ENCODE measurements at regions not wholly inside any gene's neighbourhood (a gene's known extent, or its start where the extent isn't known, plus 50 kb on each side); places are given as distances from the start of the nearest gene placed in this dataset.

DNA sequence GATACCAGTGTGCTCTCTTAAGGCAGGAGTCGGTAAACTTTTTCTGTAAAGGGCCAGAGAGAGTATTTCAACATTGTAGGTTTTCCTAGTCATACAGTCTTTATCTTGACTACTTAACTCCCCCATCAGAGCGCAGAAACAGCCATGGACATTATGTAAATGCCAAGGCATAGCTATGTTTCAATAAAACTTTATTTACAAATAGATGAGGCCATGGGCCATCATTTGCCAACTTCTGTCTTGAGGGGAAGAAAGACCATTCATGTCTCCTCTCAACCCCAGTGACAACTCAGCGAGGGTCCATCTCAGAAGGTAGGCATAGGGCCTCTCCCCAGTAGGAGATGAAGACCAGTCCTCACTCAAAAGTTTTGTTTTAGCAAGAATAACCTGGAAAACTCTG, 301.3 kb downstream of the FBXW7 start:
- DNase-seq, result no peak

DNA sequence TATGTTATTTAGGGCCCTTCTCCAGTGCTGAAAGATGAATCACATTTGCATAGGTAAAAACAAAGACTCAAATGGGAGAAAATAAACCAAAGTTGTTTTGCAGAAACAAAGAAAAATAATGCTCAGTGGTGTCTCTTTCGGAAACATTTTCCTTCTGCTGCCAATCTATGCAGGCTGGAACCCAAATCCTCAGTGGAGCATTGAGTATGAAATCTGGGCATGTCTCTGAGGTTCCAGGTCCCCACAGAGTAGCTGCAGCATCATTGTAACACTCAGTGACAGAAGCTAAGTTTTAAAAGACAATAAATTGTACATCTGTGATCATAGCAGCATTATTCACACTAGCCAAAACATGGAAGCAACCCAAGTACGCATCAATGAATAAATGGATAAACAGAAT, 303.6 kb downstream of the FBXW7 start:
- DNase-seq, result no peak

GRCh38 chr4:152229782-152230289, 306.1 kb downstream of the FBXW7 start:
- no peak for DNase-seq

DNA sequence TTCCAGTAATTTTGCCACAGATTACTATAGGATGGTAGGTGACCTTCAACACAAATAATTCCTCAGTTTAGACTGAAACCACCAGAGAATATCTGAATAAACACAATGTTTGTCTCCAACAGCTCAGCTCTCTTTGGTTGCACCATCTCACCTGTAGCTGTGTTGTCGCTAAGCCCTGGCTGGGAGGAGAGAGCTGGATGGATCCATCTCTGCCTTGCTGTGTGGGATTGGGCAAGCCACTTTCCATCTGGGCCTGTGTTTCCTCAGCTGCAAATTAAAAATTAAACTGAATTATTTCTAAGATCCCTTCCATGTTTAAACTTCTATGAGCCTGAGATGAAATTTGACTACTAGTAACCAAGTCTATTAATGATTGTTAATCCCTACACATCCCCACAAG, 310.2 kb downstream of the FBXW7 start:
- DNase-seq, result no peak

- peak; percentile 4 for DNase-seq
Observed at GRCh38 chr4:152224721-152225420, 311.0 kb downstream of the FBXW7 start.

DNA sequence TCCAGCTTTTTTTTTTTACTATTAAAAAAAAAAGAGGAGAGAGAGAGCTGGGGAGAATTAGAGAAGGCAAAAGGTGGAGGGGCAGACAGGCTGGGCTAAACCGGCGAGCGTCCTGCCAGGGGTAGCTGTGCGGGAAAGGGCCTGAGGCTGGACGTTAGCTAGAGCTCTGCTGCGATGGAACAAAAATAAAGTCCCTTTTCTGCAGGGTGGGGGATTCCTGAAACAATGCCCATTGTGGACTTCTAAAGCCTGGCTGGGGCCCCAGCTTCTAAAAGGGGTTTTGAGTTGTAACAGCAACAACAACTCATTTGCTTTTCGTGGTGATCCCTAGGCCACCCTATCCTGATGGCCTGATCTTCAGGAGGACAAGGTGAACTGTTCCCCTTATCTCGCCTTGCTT, 311.7 kb downstream of the FBXW7 start:
- no peak for DNase-seq

GRCh38 chr4:152223600-152223999, 312.3 kb downstream of the FBXW7 start:
- DNase-seq, result no peak

- DNase-seq, result no peak
Observed at GRCh38 chr4:152221816-152222516, 313.9 kb downstream of the FBXW7 start.

DNA sequence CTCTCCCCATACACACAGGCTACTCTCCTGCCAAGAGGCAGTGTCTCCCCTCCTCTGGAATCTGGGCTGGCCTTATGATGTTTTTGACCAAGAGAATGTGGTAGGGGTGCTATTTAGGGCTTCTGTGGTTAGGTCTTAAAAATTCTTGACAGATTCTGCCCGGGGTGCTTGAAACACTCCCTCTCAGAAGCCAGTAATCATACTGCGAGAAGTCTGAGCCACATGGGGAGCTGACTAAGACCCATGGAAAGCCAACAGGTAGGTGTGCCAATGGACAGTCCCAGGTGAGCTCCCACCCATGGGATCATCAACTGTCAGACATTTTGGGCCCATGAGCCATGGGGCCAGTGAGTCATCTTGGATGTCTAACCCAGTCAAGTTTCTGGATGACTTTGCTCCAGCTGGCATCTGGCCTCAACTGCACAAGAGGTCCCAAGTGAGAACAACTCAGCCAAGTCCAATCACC, 315.7 kb downstream of the FBXW7 start:
- no peak for DNase-seq

GRCh38 chr4:152218576-152218975, 317.3 kb downstream of the FBXW7 start:
- DNase-seq, result no peak

DNA sequence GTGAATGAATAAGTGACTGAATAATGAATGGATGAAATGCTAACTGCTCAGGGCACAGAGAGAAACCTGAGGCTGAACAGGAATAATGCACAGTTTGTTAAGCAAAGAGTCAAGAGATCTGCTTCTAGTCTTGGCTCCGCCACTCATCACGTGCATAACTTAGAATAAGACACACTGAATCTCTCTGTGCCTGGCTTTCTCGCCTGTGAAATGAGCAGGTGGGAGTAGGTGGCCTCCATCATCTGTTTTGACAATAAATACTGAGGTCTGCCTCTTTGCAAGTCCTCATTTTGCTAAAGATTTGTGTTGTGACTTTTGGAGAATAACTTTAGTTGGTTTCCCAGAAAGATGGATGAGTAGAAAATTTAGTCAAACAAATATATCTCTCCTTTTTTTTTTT, 318.0 kb downstream of the FBXW7 start:
- DNase-seq, result no peak

DNA sequence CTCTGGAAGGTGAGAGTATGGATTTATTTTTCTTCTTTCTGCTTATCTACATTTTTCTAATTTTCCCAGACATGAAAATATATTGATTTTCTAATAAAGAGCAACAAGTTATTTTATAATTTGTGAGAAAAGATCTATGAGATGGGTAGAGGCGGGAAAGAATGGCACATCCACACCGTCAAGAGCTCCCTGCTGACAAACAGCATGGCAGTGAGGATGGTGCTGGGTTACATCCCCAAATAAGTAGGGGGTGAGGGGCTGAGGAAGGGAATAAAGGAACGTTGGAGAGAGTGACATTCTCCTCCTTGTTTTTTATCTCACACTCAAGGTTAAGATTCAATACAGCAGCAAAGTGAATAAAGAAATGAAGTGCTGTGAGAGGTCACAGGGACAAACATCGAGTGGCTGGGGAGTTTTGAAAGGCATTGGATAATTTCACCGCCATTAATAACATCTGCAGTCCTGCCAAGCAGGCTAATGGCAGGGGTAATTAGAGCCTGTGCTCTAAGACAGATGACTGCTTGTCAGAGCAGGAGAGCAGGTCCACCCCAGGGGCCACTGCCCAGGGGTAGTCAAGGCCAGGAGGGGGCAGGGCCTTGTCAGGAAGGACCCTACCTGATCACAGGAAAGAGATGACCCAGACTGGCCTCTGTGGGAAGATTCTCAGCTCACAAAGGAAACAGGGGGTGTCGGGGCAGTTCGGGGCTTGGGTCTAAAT, 323.8 kb downstream of the FBXW7 start:
- DNase-seq, result no peak

DNA sequence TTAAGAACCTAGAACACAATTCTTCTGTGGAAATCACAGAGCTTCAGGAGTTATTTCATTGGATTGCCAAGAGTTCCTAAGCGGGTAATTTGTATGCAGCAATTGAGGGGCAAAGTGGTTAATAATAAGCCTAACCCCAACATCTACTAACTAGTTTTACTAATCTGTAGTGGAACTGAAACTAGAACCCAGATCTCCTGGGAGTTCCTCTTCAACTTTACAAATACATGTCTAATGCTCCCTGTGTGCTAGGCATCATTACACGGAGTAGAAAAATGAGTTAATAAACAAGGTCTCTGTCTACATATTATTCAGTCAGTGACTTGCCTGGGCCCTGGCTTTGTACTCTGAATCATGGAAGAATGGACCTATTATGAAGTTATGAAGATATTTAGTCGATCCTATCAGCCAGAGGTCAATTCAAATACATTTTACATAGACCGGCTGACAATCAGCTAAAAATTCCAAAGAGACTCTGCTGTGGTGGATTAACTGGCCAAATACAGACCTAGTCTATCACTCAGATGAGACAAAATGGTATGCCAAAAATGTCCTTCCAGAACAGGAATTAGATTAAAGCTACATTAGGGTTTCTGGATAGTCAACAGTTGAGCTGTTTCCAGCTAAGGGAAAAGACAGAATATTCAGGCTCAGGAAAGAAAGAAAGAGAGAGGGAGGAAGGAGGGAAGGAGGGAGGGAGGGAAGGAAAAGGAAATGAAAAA, 326.0 kb downstream of the FBXW7 start:
- DNase-seq, result peak; percentile 46

DNA sequence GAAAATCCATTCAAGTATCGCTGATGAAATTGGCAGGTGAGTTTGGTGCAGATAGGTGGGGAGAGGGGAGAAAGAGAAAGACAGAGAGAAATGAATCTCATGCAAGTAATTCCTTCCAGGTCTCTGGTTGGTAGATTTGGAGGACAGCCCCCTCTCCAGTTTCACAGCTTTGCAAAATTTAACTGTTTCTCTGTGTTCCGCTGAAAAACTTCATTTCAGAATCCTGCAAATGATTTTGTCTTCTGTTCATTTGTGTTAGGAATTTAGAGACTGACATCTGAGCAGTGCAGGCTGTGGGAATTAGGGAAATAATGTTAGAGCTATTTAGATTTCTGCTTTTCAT, 328.5 kb downstream of the FBXW7 start:
- DNase-seq, result no peak

DNA sequence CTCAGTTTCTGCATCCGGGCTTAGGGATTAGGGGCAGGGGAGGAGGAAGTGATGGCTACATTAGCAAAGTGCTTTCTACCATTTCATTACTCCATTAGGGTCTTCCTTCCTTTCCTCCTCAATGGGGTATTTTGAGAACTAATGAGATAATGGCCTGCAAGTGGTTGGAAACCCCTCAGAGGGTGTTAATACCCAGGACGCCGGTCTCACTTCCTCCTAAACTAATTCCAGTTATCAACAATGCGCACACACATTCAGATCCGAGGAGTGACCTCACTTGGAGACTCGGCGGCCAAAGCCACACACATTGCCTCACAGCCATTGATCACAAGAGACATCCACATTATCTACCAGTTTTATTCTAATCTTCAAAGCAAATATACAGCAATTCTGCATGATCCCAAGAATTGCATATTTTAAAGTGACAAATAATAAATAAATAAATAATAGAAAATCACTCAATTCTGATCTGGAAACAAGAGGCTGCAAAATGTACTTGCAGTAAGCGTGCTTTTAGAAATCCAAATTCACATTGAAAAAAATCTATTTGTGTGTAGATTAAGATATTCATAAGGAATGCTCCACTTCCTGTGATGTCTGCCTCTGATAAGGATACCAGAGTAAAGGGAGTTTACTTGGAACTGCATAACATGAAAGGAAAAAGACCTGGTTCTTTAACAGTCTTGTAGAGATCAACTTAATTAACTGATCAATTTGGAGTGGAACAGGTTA, 329.1 kb downstream of the FBXW7 start:
- peak; percentile 94 for DNase-seq

DNA sequence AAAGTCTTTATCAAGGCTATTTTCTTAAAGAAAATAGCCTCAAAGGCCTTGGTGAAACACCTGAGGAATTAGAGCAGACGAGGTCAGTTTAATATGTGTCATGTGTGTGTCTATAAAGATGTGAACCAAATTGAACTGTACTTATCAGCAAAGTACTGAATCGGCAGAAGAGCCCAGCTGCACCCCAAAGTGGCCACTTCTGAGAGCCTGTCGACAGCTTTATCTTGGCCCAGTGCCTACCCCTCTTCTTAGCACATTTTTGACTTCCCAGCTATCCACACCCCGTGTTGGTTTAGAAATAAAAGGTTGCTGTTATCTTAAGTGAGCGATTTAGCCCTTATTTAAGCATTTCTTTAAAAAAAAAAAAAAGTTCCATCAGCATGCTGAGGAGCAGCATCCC, 329.7 kb downstream of the FBXW7 start:
- no peak for DNase-seq

- DNase-seq, result no peak
Observed at GRCh38 chr4:152202415-152202814, 333.5 kb downstream of the FBXW7 start.

GRCh38 chr4:152200511-152201333, 335.2 kb downstream of the FBXW7 start:
- DNase-seq, result no peak

DNA sequence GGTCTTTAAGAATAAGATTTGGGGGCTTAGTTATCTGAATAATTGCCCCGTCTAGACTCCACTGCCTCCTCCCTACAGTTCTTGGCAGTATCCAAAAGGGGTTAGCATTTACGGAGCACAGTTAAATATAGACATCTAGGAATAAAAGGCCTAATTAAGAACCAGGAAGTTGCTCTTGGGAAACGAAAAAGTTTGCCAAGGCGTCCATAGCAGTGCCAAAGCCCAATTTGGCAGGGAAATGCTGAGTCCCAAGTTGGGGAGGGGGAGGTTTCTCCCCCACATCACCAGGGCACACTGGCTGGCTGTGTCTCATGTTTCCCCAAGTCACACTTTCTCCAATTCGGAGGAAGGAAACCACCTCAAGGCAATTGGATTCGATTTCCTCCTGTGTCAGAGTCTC, 338.7 kb downstream of the FBXW7 start:
- DNase-seq, result no peak

- DNase-seq, result no peak
Observed at GRCh38 chr4:152195888-152196287, 340.0 kb downstream of the FBXW7 start.

DNA sequence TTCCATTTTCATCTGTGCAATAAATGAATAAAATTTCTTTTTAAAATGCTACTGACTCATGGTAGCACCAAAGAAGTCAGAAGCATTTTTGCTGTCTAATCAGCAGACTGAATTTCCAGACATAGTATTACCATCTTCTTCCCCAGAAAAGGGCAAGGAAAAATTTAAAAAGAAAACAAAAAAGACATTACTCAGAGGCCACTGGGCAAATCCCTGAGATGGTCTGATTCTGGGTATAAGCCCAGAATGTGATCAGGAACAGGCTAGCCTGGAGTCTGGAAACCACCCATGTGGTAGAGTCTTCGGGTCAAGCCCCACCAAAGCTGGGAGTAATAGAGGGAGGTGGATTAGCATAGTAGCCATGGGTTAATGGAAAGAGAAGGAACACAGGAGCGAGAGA, 342.8 kb downstream of the FBXW7 start:
- no peak for DNase-seq

GRCh38 chr4:152190907-152191306, 345.0 kb downstream of the FBXW7 start:
- DNase-seq, result no peak

All from MV-4-11 (cell line).